Right lobe of liver (tissue), 6 donors: ENCODE measurements at regions not wholly inside any gene's neighbourhood (a gene's known extent, or its start where the extent isn't known, plus 50 kb on each side); places are given as distances from the start of the nearest gene placed in this dataset.

Experiments
- ATAC-seq, 4 donors: fragments of 200-7000 bp; cut with Tn5 transposase; one replicate each; pipeline ENCODE4 v1.9.1; 2020; ENCODE audit warnings: mild to moderate bottlenecking in 4 of 4, moderate library complexity in 4 of 4
- DNase-seq, 3 donors: peaks; one replicate each; pipeline ENCODE4 v3.0.0-alpha.2; 2020
- H3K27ac ChIP-seq, 3 donors: fragments of 200-600 bp; one replicate each; pipeline ENCODE4 v1.8.0; 2022
- H3K27me3 ChIP-seq, 2 donors: fragments of 200-600 bp; one replicate each; pipeline ENCODE4 v1.8.0; 2022
- H3K36me3 ChIP-seq, 4 donors: fragments of 200-600 bp; sonication (generic) in 1 of 4; one replicate each; pipeline versions ENCODE4 v1.5.1 to v1.8.0; 2017 to 2022; ENCODE audit warnings: control low read depth in 1 of 4
- H3K4me1 ChIP-seq, 4 donors: fragments of 200-600 bp; sonication (generic) in 1 of 4; one replicate each; pipeline versions ENCODE4 v1.5.1 to v1.8.0; 2017 to 2022; ENCODE audit warnings: control low read depth in 1 of 4
- H3K4me3 ChIP-seq, 3 donors: fragments of 200-600 bp; one replicate each; pipeline ENCODE4 v1.8.0; 2022
- H3K9me3 ChIP-seq, 4 donors: fragments of 200-600 bp; sonication (generic) in 1 of 4; one replicate each; pipeline versions ENCODE4 v1.5.1 to v1.8.0; 2017 to 2022; ENCODE audit warnings: control low read depth in 1 of 4
- POLR2A ChIP-seq: fragments of 450-650 bp; IDR thresholded peaks from one replicate; pipeline ENCODE4 v1.6.1; 2017; ENCODE audit warnings: antibody characterized with exemption, mild to moderate bottlenecking
- WGBS: methylation state at CpG from one replicate; pipeline ENCODE4 v1.1.6; 2018; ENCODE audit warnings: low coverage, low lambda C conversion rate; ENCODE audit not compliant: insufficient coverage; ENCODE audit errors: missing lambda C conversion rate; 5-methylcytosine and 5-hydroxymethylcytosine counted together
- intact Hi-C, 2 donors: fragments of 100-400 bp; cut with DNase I; formaldehyde crosslinking; loops; one replicate each; pipeline versions ENCODE4 v1.11.2 to v1.14.1; 2022
- TF ChIP-seq, protein P1 (sequence below), 4 donors: fragments of 200-600 bp in 3 of 4; fragments of 450-650 bp in 1 of 4; IDR thresholded peaks; one replicate each; pipeline versions ENCODE4 v1.5.1 to v1.8.0; 2016 to 2022; ENCODE audit warnings: antibody characterized with exemption in 4 of 4, mild to moderate bottlenecking in 2 of 4
- donor health status: DM: no; HTN: yes; CAD: no.
- donor health status: DM: no; HTN: no; CAD: no.
- donor health status: DM: no; HTN: no; CAD: no.
- donor health status: DM: no; HTN: yes; CAD: no.
- donor health status: DM: no; HTN: yes; CAD: no.

DNA sequence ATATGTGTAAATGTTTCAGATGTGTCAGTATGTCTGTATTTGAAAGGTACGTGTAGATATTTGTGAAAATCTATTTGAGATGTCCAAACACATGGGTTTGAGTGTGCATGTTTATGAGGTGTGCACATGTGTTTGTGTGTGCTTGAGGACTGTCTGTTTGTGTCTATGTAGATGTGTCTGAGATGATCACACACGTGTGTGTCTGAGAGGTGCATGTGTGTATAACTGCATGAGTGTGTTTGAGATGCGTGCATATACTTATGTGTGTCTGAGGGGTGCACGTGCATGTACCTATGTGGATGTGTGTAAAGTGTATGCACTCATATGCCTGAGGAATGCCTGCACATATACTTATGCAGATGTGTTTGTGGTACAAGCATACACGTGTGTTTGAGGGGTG lies 584.4 kb downstream of the BUD13 start:
- WGBS: 63% methylated on average over 4 of the region's 5 CpGs
- DNase-seq (no peak), ATAC-seq (no peak)
- no peaks in the 10 kb centered on the region for H3K27me3 ChIP-seq
- H3K4me3 ChIP-seq: no peak overlapping the region
- TF ChIP-seq, protein P1, sequence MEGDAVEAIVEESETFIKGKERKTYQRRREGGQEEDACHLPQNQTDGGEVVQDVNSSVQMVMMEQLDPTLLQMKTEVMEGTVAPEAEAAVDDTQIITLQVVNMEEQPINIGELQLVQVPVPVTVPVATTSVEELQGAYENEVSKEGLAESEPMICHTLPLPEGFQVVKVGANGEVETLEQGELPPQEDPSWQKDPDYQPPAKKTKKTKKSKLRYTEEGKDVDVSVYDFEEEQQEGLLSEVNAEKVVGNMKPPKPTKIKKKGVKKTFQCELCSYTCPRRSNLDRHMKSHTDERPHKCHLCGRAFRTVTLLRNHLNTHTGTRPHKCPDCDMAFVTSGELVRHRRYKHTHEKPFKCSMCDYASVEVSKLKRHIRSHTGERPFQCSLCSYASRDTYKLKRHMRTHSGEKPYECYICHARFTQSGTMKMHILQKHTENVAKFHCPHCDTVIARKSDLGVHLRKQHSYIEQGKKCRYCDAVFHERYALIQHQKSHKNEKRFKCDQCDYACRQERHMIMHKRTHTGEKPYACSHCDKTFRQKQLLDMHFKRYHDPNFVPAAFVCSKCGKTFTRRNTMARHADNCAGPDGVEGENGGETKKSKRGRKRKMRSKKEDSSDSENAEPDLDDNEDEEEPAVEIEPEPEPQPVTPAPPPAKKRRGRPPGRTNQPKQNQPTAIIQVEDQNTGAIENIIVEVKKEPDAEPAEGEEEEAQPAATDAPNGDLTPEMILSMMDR (IDR thresholded peaks at IDR 0.05): no peak
- TF ChIP-seq POLR2A: no peak
- no peaks in the 10 kb centered on the region for H3K36me3 ChIP-seq
- no peak overlapping the region for H3K27ac ChIP-seq
- intact Hi-C loops: no loop called here
- no peaks in the 10 kb centered on the region for H3K4me1 ChIP-seq
- no peaks in the 10 kb centered on the region for H3K9me3 ChIP-seq

DNA sequence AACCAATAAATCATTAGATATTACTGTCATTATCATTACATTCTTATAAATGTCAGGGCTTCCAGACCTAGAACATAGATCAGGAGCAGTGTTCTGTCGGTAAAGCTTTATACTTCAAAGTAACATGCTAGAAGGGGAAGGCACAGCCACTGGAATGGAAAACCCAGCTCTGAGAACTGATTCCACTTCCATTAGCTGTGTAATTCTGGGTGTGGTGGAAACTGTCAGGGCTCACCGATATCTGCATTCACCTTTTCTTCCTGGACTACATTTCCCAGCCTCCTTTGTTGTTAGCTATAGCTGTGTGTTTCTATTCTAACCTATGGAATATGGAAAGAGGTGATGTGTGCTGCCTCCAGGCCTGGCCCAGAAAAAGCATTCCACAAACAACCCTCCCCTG lies 585.8 kb downstream of the BUD13 start:
- no peak for DNase-seq
- intact Hi-C loops: no loop called here
- no peak for TF ChIP-seq POLR2A
- TF ChIP-seq, protein P1 (IDR thresholded peaks at IDR 0.05): no peak
- Histone ChIP-seq H3K4me3 (no peak overlapping the region), H3K36me3 (no peaks in the 10 kb centered on the region), H3K27me3 (no peaks in the 10 kb centered on the region), H3K9me3 (no peaks in the 10 kb centered on the region), H3K27ac (no peak overlapping the region), H3K4me1 (no peaks in the 10 kb centered on the region)
- ATAC-seq: no peak
- WGBS: 49% methylated on average over 2 of the region's 2 CpGs

DNA sequence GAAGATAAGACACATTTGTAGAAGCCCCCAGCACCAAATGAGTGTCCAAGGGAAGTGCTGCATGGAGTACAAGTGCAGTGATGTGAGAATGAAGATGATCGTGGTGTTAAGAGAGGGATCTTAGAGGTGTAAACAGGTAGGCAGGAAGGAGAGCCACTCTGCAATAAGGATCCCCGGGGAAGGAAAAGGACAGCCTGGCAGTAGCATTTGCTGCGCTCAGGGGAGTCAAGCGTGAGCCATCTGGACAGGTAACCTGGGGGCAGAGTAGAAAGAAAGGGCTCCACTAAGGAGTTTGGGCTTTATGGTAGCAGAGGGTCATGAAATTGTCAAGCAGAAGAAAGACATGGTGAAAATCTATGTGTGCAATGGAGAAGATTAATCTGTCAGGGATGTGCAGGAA lies 587.2 kb downstream of the BUD13 start:
- DNase-seq: no peak
- no peak for ATAC-seq
- Histone ChIP-seq H3K9me3 (no peaks in the 10 kb centered on the region), H3K27me3 (no peaks in the 10 kb centered on the region), H3K27ac (no peak overlapping the region), H3K36me3 (no peaks in the 10 kb centered on the region), H3K4me1 (no peaks in the 10 kb centered on the region), H3K4me3 (no peak overlapping the region)
- intact Hi-C loops: no loop called here
- 75% methylated on average over 4 of the region's 4 CpGs for WGBS
- no peak for TF ChIP-seq POLR2A
- TF ChIP-seq, protein P1 (IDR thresholded peaks at IDR 0.05): no peak

DNA sequence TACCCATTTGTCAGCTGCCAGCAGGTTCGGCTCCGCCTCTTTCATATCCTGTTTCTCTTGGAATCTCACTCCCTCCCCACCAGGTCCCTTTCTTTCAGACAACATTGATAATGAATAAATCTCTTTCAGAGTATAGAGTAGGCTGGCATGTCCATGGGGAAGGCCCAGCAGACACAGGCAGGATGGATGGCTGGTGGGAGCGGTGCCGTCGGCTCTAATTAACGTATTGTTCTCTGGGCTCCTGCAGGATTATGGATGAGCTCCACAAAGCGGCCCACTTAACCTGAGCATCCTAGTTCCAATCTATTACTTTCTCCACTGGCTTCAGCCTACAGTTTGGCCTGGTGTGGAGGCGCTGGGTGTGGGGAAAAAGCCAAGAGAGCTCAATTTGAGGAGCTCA lies 588.0 kb downstream of the BUD13 start:
- intact Hi-C loops: no loop called here
- ATAC-seq: no peak
- 76% methylated on average over 8 of the region's 8 CpGs for WGBS

More for the DNA sequence above, 588.0 kb downstream of the BUD13 start:
- no peaks in the 10 kb centered on the region for H3K27me3 ChIP-seq
- TF ChIP-seq POLR2A: no peak
- TF ChIP-seq, protein P1 (IDR thresholded peaks at IDR 0.05): no peak
- no peak overlapping the region for H3K27ac ChIP-seq
- no peak overlapping the region for H3K4me3 ChIP-seq
- no peaks in the 10 kb centered on the region for H3K4me1 ChIP-seq
- no peaks in the 10 kb centered on the region for H3K9me3 ChIP-seq
- DNase-seq: no peak
- H3K36me3 ChIP-seq: no peaks in the 10 kb centered on the region
